A549 (cell line): ENCODE measurements at regions not wholly inside any gene's neighbourhood (a gene's known extent, or its start where the extent isn't known, plus 50 kb on each side); places are given as distances from the start of the nearest gene placed in this dataset.

Source experiments
- ATAC-seq, 2 experiments: fragments of 200-7000 bp in 1 of 2; fragments of >200 bp in 1 of 2; cut with Nextera tagmentation in 1 of 2; cut with Tn5 transposase in 1 of 2; 3 replicates each; pipeline versions ENCODE4 v1.8.0 to v1.9.1; 2018 to 2020; ENCODE audit warnings: mild to moderate bottlenecking in 1 of 2, moderate library complexity in 1 of 2
- CTCF ChIA-PET: fragments of 300-600 bp; sonication (Branson Sonifier 250); formaldehyde crosslinking; extraction: SDS; loops from one replicate; lab custom pipeline; 2021; ENCODE audit warnings: antibody characterized with exemption, inconsistent platforms; lab: Yijun Ruan, JAX
- POLR2A ChIA-PET: fragments of 350-600 bp; formaldehyde crosslinking; extraction: SDS; loops from one replicate; lab custom pipeline; 2021; ENCODE audit warnings: antibody characterized with exemption, inconsistent platforms; lab: Yijun Ruan, JAX
- DNase-seq, 2 experiments: peaks; one replicate each; pipeline versions ENCODE4 v3.0.0 to v3.0.0-alpha.2; 2011 to 2016; ENCODE audit warnings: low read depth in 1 of 2, low spot score in 1 of 2
- FAIRE-seq: peaks from 2 replicates; lab custom pipeline; 2011; peaks lifted over from hg19 to GRCh38; lab: Jason Lieb, UNC
- H3K27ac ChIP-seq, 2 experiments: fragments of >200 bp; sonication (Bioruptor Twin); formaldehyde crosslinking; 3 replicates each; pipeline ENCODE4 v1.5.1; 2016 to 2017
- H3K4me1 ChIP-seq: fragments of >200 bp; sonication (Bioruptor Twin); formaldehyde crosslinking; 3 replicates; pipeline ENCODE4 v1.6.1; 2016
- H3K4me2 ChIP-seq: fragments of >200 bp; sonication (Bioruptor Twin); formaldehyde crosslinking; 3 replicates; pipeline ENCODE4 v1.6.1; 2016
- H3K4me3 ChIP-seq: fragments of >200 bp; sonication (Bioruptor Twin); formaldehyde crosslinking; 3 replicates; pipeline ENCODE4 v1.5.1; 2016
- H3K9me3 ChIP-seq: fragments of >200 bp; sonication (Bioruptor Twin); formaldehyde crosslinking; 3 replicates; pipeline ENCODE4 v1.6.1; 2016
- CEBPB ChIP-seq, 2 experiments: fragments of >200 bp in 1 of 2; sonication (Bioruptor Twin) in 1 of 2; formaldehyde crosslinking in 1 of 2; IDR thresholded peaks; 2 replicates each; pipeline ENCODE4 v1.6.1; 2012 to 2016
- CTCF ChIP-seq: fragments of >200 bp; sonication (Bioruptor Twin); formaldehyde crosslinking; IDR thresholded peaks from 3 replicates; pipeline ENCODE4 v1.5.1; 2016
- EHMT2 ChIP-seq: fragments of 200-600 bp; sonication (generic); IDR thresholded peaks from 2 replicates; pipeline ENCODE4 v1.6.1; 2016; ENCODE audit warnings: antibody characterized with exemption, low read depth, mild to moderate bottlenecking, moderate library complexity
- ELK1 ChIP-seq: fragments of 150-350 bp; IDR thresholded peaks from 2 replicates; pipeline ENCODE4 v1.6.1; 2014; ENCODE audit warnings: low read depth, mild to moderate bottlenecking, low read length
- EP300 ChIP-seq, 2 experiments: fragments of >200 bp; sonication (Bioruptor Twin); formaldehyde crosslinking; IDR thresholded peaks; 2 replicates in 1 of 2; 3 replicates in 1 of 2; pipeline ENCODE4 v1.6.1; 2016 to 2017
- ESRRA ChIP-seq: fragments of 150-350 bp; IDR thresholded peaks from 2 replicates; pipeline ENCODE4 v1.6.1; 2014; ENCODE audit warnings: mild to moderate bottlenecking, low read length, borderline replicate concordance
- FOSB ChIP-seq: fragments of 250-450 bp; sonication (Bioruptor Pico); IDR thresholded peaks from 2 replicates; pipeline ENCODE4 v1.5.0; 2020; ENCODE audit warnings: mild to moderate bottlenecking, moderate library complexity
- HDAC2 ChIP-seq: fragments of 200-600 bp; sonication (generic); IDR thresholded peaks from 2 replicates; pipeline ENCODE4 v1.6.1; 2016
- HES2 ChIP-seq: fragments of >200 bp; sonication (Bioruptor Twin); formaldehyde crosslinking; IDR thresholded peaks from 2 replicates; pipeline ENCODE4 v1.6.1; 2016
- HOXB5 ChIP-seq: fragments of 250-450 bp; sonication (Bioruptor Pico); IDR thresholded peaks from 2 replicates; pipeline ENCODE4 v1.5.0; 2020; ENCODE audit warnings: mild to moderate bottlenecking, moderate library complexity
- JUNB ChIP-seq: fragments of >200 bp; sonication (Bioruptor Twin); formaldehyde crosslinking; IDR thresholded peaks from 2 replicates; pipeline ENCODE4 v1.6.1; 2016
- MAFK ChIP-seq: fragments of 450-650 bp; IDR thresholded peaks from 2 replicates; pipeline ENCODE4 v1.6.1; 2014; ENCODE audit not compliant: partially characterized antibody
- PBX3 ChIP-seq: IDR thresholded peaks from 2 replicates; pipeline ENCODE4 v1.6.1; 2012
- PHF8 ChIP-seq: fragments of 200-600 bp; sonication (generic); IDR thresholded peaks from 2 replicates; pipeline ENCODE4 v1.6.1; 2016; ENCODE audit warnings: low read depth, mild to moderate bottlenecking, antibody characterized with exemption, moderate library complexity, borderline replicate concordance
- POLR2AphosphoS2 ChIP-seq: conservative IDR thresholded peaks from 2 replicates; pipeline ENCODE4 v1.6.1; 2012; ENCODE audit warnings: low read length, improper control_type of control experiment, inconsistent platforms
- RAD21 ChIP-seq, 2 experiments: fragments of >200 bp in 1 of 2; sonication (Bioruptor Twin) in 1 of 2; formaldehyde crosslinking in 1 of 2; IDR thresholded peaks in 1 of 2; conservative IDR thresholded peaks in 1 of 2; 2 replicates in 1 of 2; 3 replicates in 1 of 2; pipeline ENCODE4 v1.6.1; 2012 to 2018; ENCODE audit warnings: inconsistent platforms in 1 of 2
- RCOR1 ChIP-seq: fragments of 150-350 bp; IDR thresholded peaks from 2 replicates; pipeline ENCODE4 v1.6.1; 2014; ENCODE audit warnings: antibody characterized with exemption, low read length, low read depth
- REST ChIP-seq: fragments of 200-600 bp; sonication (generic); IDR thresholded peaks from 2 replicates; pipeline ENCODE4 v1.6.1; 2016; ENCODE audit warnings: antibody characterized with exemption, mild to moderate bottlenecking, moderate library complexity
- RNF2 ChIP-seq: fragments of 200-600 bp; sonication (generic); IDR thresholded peaks from 2 replicates; pipeline ENCODE4 v1.6.1; 2016; ENCODE audit warnings: low read depth, mild to moderate bottlenecking, antibody characterized with exemption, moderate library complexity, borderline replicate concordance
- USF2 ChIP-seq: fragments of 450-650 bp; IDR thresholded peaks from 2 replicates; pipeline ENCODE4 v1.6.1; 2014; ENCODE audit warnings: antibody characterized with exemption
- WGBS: methylation state at CpG from one replicate; pipeline ENCODE4 v1.1.6; 2017; ENCODE audit errors: missing lambda C conversion rate; 5-methylcytosine and 5-hydroxymethylcytosine counted together

- no peaks in the 10 kb centered on the region for H3K4me1 ChIP-seq
- no peak overlapping the region for H3K4me3 ChIP-seq
- POLR2A ChIA-PET, result no interaction called here
- FAIRE-seq (no peak), DNase-seq (no peak)
- no peak overlapping the region for H3K27ac ChIP-seq
- no peak for TF ChIP-seq RAD21 (conservative IDR thresholded peaks at IDR 0.05 in 1 of 2, IDR thresholded peaks at IDR 0.05 in 1 of 2)
- TF ChIP-seq, all 56 proteins: peak for 0
- no peak overlapping the region for H3K4me2 ChIP-seq
- no peak for ATAC-seq
- 87% methylated on average over 6 of the region's 7 CpGs for WGBS
- CTCF ChIA-PET, result interaction anchor here (0.9 to 1.3 kb wide), 4 partner anchors 9 to 16 kb away, joined by 3 to 4 read pairs (median 3); no protein-coding TSS in a partner anchor
- H3K9me3 ChIP-seq, result no peaks in the 10 kb centered on the region
Measured at GRCh38 chr6:43903739-43904290, 133.8 kb downstream of the VEGFA start.

- Histone ChIP-seq H3K27ac (no peak overlapping the region), H3K4me1 (no peaks in the 10 kb centered on the region), H3K4me2 (no peak overlapping the region), H3K4me3 (no peak overlapping the region), H3K9me3 (no peaks in the 10 kb centered on the region)
- TF ChIP-seq HES2 (no peak), RNF2 (no peak), HDAC2 (no peak), MAFK (no peak), FOSB (CRISPR knock-in tag) (no peak), POLR2AphosphoS2 (no peak), HOXB5 (CRISPR knock-in tag) (no peak), CEBPB (IDR thresholded peaks at IDR 0.05) (no peak), REST (no peak), RCOR1 (no peak), JUNB (no peak), ELK1 (no peak), EP300 (IDR thresholded peaks at IDR 0.05) (no peak), PBX3 (no peak), PHF8 (no peak), USF2 (no peak), EHMT2 (no peak), ESRRA (no peak), CTCF (no peak)
- no peak for ATAC-seq
- no peak for DNase-seq
- ChIA-PET POLR2A (no interaction called here), CTCF (interaction anchor here (1.7 to 2.1 kb wide), 2 partner anchors 14 to 129 kb away, joined by 5 read pairs; no protein-coding TSS in a partner anchor)
- WGBS, result 84% methylated on average over 2 of the region's 4 CpGs
- no peak for FAIRE-seq
Measured at GRCh38 chr6:43901733-43902230, 131.8 kb downstream of the VEGFA start.
